HG03196 (cell line): ENCODE measurements at regions not wholly inside any gene's neighbourhood (a gene's known extent, or its start where the extent isn't known, plus 50 kb on each side); places are given as distances from the start of the nearest gene placed in this dataset.

Experiments
- ATAC-seq: cut with Tn5 transposase; IDR thresholded peaks from one replicate; pipeline ENCODE4 v1.9.1; 2021; ENCODE audit not compliant: unreplicated experiment

DNA sequence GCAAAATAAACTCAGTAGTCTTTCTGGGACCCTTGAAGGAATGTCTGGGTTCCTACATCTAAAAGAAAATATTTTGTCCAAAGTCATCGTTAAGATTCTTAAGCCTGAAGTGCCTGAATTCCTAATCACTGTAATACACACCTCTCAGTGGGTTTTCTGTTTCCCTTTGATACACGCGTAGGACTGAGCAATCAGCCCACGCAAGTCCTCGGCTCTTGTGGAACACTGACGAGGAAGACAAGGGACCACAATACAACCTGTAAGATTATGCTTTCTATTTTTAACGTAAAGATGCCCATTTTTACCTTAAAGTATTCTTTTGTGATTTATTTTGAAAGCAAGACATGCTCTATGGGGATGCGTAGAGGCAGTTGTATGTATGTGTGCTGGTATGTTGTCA is 472.8 kb upstream of the CELF2 start:
- ATAC-seq: no peak

DNA sequence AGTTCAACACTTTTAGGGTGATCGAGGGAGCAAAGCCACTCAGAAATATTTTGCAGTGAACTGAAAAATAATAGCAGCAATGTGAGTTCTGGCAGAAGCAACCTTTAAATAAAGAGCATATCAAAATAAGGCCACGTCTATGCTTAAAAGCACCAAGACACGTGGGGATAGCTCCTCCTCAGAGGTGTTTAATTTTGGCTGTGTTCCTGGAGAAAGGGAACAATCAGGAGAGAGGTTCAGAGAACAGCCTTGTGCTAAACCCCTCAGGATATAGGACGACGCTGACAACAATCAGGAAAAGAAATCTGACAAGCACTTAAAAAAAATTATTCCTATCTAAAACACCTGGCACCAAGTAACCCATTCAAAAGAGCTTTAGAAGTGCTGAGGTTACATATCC is 471.9 kb upstream of the CELF2 start:
- ATAC-seq: no peak

DNA sequence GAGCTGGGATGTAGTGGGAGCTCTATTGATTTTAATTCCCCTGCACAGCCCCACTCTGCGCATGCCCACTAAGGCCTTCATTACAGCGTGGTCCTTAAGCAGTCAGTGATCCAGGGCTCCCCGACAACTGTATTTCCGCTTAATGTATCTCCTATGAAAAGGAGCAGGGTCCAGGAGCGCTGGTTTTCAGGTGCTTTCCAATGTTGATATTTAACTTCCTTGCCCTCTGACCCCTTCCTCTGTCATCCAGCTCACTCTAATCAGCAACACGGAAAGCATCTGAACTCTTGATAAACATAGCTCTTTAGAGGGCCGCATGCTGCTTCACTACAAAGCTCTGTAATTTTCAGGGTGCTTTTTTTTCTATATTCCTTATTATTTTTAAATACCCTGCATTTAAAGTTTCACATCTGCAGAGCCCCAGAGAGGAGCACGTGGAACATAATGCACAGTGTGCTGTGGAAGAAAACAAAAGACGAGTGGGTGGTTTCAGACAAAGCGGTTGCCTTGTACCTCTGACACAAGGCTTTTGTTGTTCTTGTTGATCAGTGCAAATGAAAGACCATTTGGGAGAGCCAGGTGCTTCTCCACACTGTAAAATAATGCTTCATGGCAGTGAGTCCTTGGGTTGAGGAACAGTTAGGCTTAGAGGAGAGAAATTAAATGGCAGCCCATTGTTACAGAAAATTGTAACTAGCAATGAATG is 465.9 kb upstream of the CELF2 start:
- ATAC-seq: no peak

DNA sequence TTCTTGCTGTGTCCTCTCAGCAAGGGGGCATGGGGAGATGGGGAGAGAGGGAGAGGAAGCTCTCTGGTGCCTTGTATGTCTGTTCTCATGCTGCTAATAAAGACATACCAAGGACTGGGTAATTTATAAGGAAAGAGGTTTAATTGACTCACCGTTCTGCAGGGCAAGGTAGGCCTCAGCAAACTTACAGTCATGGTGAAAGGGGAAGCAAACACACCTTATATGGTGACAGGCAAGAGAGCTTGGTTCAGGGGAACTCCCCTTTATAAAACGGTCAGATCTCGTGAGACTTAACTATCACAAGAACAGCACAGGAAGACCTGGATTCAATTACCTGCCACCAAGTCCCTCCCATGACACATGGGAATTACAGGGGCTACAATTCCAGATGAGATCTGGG is 464.7 kb upstream of the CELF2 start:
- no peak for ATAC-seq

DNA sequence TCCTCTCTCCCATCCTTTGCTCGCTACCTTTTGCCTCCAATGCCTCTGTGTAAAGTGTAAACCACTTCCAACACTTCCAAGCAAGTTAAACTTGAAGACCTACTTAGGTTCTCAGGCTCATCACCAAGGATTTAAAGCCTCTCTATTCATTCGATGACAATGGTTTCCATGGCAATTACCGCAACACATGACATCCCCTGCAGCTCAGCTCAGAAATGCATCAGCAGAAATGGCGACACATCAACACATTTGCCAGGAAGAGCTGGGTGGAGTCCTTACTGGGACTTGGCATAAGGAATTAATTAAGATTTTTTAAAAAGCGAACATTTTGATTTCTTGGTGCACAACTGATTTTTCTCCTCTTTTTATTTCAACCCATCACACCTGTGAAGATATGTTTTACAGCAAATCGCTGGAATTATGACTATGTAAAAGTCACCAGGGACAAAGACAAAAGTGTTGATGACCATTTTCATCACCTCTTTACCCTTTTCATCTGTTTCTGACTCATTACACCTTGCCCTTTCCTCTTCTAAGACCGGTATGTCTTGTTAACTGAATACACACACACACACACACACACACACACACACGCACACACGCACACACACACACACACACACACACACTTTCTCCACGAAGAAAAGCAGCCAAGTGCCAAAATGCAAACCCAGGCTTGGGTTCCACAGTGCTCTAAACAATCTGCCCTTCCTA is 453.4 kb upstream of the CELF2 start:
- no peak for ATAC-seq

DNA sequence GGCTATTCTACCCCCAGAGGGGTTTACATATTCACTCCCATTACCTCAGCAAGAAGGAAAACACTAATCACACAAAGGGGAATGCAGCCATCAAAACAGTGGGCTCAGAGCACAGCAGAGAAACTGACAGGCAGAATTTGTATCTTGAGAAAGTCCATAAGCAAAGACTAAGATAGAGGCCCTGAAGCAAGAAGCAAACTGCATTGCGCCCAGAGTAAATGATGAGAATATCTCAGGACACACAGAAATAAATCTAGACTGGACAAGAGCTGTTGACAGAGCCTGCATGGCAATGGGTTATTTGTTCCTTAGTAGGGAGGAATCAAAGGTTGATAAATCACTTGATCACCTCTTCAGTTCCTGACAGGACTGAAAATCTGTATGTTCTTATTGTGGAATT is 440.7 kb upstream of the CELF2 start:
- no peak for ATAC-seq

DNA sequence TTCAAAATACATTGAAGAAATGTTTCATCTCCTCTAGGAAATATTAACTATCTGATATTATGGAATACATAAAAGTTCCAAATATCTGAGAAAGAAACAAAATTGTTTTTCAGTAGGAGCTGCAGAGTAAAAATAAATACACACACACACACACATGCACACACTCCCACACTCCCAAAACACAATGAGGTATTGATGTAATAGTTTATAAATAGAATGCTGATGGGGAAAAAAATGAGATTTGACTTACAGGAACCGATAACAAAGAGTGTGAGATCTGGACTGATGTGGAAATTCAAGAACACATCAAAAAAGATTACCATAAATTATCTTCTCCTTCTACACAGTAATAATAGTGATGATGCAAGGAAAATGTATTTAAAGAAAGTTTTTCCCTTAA is 438.0 kb upstream of the CELF2 start:
- no peak for ATAC-seq

DNA sequence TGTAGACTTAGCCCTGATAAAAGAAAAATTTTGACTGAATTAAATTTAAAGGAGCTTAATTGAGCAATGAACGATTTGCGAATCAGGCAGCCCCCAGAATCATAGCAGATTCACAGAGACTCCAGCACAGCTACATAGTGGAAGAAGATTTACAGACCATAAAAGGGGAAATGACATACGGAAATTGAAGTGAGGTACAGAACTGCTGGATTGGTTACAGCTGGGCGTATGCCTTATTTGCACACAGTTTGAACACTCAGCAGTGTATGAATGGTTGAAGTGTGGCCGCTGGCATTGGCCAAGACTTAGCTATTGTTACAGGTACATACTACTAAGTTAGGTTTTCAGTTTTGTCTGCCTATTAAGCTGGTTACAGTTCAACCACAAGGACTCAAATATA is 433.5 kb upstream of the CELF2 start:
- no peak for ATAC-seq

DNA sequence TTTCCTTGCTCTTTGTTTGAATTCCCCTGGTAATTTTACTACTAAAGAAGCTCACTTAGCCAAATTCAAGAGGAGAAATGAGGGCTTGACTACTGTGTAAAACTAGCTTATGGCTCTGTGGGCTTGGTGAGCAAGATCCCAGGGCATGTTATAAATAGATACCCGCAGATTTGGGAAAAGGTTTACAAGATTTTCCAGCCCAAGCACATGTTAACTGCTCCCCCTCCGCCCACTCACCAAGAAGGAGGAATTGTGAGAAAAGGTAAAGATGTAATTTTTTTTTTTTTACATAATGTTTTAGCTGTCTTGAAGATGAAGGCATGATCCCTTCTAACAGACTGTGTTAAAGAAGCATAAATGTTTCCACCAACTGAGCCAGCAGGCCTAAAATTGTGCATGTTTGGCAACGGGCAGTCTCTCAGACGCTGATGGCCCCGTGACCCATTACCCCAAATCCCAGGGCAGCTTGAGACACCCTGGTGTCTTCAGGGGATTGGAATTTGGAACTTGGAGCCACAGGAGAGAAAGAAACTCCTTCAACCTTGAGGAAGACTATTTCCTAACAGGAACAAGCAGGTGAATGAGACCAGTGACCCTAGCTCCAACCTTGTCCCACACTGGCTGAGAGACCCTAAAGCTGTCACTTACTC is 429.8 kb upstream of the CELF2 start:
- no peak for ATAC-seq

DNA sequence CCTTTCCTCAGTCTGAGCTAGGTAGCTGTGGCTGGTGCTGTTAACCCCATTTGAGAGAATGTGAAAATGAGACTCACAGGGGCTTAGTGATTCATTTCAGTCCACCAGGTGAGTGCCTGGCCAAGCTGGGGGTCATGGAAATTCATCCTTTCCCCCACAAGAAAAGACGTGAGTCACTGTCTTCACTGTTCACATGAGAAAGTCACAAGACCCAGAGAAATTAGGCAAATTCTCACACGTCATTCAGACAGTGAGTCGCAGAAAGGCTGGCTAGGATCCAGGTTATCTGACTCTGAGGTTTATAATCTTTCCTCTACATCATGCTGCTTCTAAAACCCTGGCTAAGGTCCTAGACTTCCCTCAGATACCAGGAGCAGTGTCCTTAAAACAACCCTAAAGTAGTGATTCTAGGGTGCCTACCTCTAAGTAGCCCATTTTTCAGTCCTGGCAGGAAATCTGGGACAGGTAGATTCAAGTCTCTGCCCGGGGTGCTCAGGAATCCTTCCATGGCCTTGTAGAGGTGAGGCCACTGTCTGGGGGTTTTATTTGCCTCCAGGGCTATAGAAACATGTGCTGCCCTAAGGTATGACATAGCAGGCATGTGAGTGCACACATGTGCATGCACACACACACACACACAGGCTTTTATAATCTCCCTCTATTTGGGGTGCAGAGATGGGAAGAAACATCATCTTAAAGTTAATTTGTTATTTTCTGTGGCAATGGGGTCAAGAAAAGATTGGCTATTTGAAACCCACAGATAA is 427.9 kb upstream of the CELF2 start:
- ATAC-seq: peak; percentile 73

DNA sequence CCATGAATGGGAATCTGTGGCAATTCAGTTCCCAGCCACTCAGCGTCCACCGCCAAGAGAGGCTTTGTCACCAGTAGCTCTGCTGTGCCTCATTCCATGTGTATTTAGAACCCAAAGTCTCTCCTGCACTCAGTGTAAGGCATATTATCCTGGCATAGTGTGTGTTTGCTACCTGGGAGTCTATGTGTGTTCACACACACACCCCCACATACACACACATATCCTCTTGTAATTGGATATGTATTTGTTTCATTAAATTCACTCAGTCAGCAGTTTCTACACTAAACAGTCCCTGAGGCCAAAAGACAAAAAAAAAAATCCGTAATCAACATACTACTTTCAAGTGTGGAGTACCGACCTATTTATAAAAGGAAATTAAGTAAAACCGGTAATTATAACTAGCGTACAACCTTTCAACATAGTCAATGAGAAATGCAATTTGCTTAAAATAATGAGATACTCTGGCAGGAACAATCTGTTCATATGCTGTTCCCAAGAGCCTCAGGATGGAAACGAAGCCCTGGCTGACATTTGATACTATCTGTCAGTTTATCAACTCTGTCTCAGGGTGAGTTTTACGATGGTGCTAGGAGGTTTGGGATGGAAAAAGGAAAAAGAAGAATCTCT is 425.8 kb upstream of the CELF2 start:
- ATAC-seq: no peak

DNA sequence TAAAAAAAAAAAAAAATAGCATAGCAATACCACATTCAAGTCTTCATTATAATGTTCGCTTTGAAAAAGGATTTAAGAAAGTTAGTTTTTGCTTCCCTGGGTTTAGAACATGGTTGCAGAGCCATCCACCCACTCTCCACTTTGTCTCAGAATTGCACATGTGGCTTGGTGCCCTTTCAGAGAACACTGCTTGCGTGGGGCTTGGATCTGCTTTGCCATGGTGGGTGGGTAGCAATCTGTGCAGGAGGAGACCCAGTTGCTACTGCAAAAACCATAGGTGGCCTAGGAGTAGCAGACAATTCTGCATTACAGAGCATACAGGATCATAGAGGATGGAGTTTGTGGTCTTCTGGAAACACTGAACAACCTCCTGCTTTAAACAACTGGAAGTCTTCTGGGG is 421.4 kb upstream of the CELF2 start:
- no peak for ATAC-seq

DNA sequence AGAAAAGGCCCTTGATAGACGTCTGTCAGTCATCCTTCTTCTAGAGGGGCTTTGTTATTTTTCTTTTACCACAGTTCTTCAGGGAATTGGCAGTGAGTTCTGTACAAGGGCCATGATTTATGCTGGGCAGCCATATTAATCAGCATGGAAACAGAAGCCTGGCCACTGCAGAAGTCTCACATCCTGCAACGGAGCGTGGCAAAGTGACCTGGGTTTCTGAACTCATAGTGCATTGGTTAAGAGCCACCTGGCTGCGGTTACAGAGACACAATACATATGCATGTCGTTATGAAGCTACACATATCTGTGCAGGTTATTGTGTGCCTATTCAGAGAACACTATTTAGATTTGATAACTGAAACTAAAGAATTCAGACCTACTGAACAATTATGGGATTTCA is 419.4 kb upstream of the CELF2 start:
- ATAC-seq: peak; percentile 83

DNA sequence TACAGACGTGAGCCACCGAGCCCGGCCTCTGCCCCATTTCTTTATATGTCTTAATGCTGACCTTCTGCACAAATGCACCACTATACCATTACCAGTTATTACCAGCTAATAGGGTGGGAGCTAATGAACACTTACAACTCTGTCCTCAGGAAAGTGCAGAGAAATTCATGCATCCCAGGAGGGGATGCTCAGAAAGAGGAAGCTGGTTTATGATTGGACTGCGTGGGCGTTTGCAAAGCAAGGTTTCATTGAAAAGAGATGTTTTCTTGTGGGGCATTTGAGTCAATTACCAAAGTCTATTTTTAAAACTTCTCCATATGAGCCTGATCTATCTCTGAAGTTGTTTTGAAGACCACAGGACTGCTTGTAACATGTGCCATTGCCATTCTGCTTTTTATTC is 417.7 kb upstream of the CELF2 start:
- no peak for ATAC-seq

DNA sequence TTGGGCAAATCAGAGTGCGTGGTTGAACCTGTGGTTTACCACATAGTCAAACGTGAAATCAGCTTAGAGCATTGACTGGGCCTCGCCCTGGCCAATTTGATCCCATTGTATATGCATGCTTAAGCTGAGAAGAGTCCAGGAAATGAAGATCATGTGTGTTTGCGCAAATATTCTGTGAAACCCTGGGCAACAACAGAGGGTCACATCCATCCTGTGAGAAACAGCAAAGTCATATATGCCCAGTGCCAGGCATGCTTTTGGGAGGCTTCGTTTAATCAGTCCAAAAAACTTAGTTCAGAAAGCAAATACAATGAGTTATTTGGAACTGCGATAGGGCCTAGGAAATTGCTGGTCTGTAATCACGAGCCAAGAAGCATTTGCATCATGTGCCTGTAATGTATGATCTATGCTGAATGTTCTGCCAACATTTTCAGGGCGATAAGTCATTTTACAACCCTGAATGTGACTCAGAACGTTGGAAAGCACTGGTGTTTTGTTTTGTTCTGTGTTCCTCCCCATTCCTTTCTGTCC is 412.1 kb upstream of the CELF2 start:
- no peak for ATAC-seq

DNA sequence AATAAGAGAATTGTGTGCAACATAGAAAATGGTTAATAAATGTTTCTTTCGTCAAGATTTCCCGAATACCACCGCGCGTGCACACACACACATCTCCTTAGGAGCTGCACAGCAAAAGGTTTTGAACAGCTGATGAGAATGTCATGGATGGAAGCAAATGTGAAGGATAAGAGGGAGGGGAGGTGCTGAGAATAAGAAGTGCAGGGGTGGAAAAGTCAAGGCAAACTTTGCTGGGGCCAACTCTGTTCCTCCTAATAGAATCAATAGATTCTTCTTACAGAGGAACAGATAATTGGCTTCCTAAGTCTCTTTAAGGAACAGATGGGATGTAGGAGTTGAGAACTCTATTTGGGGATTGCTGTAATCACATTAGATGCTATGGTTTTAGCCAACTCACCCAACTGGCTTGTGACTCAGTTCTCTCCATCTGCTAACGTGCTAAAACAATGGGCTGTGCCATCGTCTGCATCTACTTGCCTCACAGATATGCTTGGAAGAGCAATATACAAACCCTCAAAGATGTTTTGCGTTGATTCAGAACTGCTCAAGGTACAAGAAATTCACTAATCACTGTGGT is 408.2 kb upstream of the CELF2 start:
- ATAC-seq: no peak

DNA sequence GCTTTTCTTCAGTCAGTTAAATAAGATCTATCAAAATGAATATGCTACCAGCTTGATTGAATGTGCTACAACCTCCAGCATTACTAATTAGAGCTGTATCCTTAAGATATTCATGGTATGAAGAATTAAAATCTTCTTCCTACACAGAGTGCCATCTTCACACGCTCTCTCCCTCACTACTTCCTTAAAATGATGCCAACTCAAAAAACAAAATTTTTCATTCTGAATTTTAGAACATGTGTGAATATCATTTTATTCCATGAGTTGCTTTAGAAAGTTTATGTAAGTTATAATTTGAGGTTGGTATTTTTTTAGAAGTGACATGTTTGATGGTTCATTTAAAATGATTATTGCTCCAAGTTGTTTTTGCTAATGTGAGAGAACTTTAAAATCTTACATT is 407.5 kb upstream of the CELF2 start:
- ATAC-seq: no peak

DNA sequence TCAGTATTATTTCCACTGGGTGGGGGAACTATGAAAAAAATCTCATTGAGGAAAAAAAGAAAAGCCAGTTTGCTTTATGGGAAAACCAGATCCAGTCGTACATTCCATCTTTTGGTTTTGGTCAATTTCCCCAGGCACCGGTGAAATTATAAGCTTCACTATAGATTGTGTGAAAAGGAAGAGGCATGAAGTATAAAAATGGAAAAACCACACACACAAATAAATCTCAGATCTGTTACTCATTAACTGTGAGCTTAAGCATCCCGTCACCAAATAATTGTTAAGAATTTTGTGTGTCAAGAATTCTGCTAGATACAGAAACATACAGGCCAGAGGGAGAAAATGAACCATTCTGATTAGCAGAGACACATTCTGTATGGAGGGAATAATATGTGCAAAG is 405.5 kb upstream of the CELF2 start:
- ATAC-seq: no peak

DNA sequence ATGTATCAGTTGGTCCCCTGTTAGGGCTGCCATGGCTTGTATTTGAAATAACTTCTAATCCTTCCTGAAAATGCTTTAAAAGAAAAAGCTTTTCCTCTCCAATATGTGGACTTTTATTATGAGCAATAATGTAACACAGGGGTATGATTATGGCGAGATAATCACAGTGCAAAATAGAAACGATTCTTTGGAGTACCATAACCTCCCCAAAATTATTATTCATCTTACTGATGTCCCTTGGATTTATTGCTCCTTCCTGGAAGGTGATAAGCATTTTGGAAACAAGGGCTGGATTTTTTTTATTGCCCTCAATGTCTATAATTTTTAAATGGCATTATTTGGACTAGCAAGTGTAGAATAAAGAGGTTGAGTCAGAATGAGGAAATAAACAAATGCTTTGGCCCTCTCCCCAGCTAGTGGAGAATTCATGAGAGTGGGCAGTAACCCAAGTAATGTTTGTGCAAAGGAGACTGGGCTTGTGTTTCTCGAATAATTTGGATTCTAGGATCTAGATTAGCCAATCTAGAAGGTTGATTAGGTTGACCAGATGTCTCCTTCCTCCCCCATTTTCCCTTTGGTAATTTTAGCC is 403.9 kb upstream of the CELF2 start:
- no peak for ATAC-seq

DNA sequence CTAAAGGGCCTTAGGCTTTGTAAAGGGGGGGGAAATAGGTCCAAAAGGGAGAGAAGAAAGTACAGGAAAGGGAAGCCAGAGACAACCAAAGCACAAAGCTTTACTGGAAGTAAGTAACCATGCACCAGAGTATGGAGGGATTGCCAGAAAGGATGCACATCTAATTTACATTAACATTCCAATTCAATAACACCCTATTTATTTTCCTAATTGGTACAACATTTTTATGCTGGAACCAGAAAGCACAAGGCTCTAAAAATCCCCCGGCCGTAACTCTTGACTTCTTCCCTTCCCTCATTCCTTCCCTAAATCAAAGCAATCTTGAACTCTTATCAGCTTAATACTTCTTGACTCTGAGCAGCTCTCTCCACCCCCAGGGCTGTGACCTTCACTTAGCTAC is 400.0 kb upstream of the CELF2 start:
- no peak for ATAC-seq
